ENCODE measurements at regions not wholly inside any gene's neighbourhood (a gene's known extent, or its start where the extent isn't known, plus 50 kb on each side); places are given as distances from the start of the nearest gene placed in this dataset.

GRCh38 chr2:156697906-156698305 lies 261.7 kb downstream of the GPD2 start:
- no peak for TF ChIP-seq HMG20B (CRISPR knock-in tag; conservative IDR thresholded peaks at IDR 0.05)
- no peak for TF ChIP-seq PHF21A (CRISPR knock-in tag; IDR thresholded peaks at IDR 0.05)
- TF ChIP-seq HOXA9 (CRISPR knock-in tag; IDR thresholded peaks at IDR 0.05; ENCODE audit: borderline replicate concordance), result no peak
- no peak for TF ChIP-seq RXRA (CRISPR knock-in tag; IDR thresholded peaks at IDR 0.05)
- no peak for TF ChIP-seq ZBTB33 (CRISPR knock-in tag; IDR thresholded peaks at IDR 0.05)
- TF ChIP-seq HMG20A (CRISPR knock-in tag; IDR thresholded peaks at IDR 0.05; ENCODE audit: borderline replicate concordance), result no peak
- TF ChIP-seq ZSCAN22 (CRISPR knock-in tag; IDR thresholded peaks at IDR 0.05), result no peak
- TF ChIP-seq YY1 (IDR thresholded peaks at IDR 0.05; ENCODE audit: insufficient read depth, insufficient replicate concordance, low read depth, low read length), result no peak
- TF ChIP-seq CTCF (CRISPR knock-in tag; IDR thresholded peaks at IDR 0.05), result no peak
- no peak for TF ChIP-seq MNT (IDR thresholded peaks at IDR 0.05)
- TF ChIP-seq MYNN (CRISPR knock-in tag; IDR thresholded peaks at IDR 0.05; ENCODE audit: low read depth), result no peak
- no peak for TF ChIP-seq RBM22 (optimal IDR thresholded peaks at IDR 0.05; ENCODE audit: low read length)

Measured in HepG2 (cell line).